ENCODE measurements at regions not wholly inside any gene's neighbourhood (a gene's known extent, or its start where the extent isn't known, plus 50 kb on each side); places are given as distances from the start of the nearest gene placed in this dataset.

DNA sequence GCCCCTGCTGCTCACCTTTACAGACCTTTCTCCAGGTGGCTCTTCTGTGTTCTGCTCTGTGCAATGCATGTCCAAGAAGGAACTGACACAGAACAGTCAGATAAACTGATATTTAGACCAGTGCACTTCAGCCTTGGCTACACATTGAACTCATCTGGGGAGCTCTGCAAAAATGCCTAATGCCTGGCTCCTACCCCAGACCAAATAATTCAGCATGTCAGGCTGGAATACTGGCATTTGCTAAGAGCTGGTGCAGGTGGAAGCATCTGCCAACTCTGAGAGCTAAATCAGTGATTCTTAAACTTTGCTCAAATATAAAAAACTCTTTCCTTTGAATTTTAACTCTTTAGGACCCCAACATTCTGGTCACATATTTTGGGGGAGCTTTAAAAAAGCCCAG, 118.2 kb upstream of the TSC22D1 start:
- intact Hi-C loops (cut with micrococcal nuclease): no loop called here
- Histone ChIP-seq H3K27me3 (ENCODE audit: control insufficient read depth, insufficient read depth, low read length) (no peaks in the 10 kb centered on the region), H3K9me3 (ENCODE audit: control insufficient read depth, insufficient read depth, low read length) (no peaks in the 10 kb centered on the region), H3K4me3 (ENCODE audit: low read length) (no peak overlapping the region), H3K36me3 (ENCODE audit: control insufficient read depth, insufficient read depth, low read length) (no peaks in the 10 kb centered on the region), H3K4me1 (ENCODE audit: control insufficient read depth, insufficient read depth, low read length) (no peaks in the 10 kb centered on the region), H3K27ac (ENCODE audit: low read length) (no peak overlapping the region)
- H3K27ac Mint-ChIP-seq: no peak overlapping the region
- H3K27me3 Mint-ChIP-seq (ENCODE audit: low read depth in 2 of 2): peaks cover 10 to 21% of the 10 kb centered on the region in 2 donors
- no peak overlapping the region for H3K4me3 Mint-ChIP-seq
- no peaks in the 10 kb centered on the region for H3K36me3 Mint-ChIP-seq
- DNase-seq (no peak), ATAC-seq (no peak)
- TF ChIP-seq, protein P1, sequence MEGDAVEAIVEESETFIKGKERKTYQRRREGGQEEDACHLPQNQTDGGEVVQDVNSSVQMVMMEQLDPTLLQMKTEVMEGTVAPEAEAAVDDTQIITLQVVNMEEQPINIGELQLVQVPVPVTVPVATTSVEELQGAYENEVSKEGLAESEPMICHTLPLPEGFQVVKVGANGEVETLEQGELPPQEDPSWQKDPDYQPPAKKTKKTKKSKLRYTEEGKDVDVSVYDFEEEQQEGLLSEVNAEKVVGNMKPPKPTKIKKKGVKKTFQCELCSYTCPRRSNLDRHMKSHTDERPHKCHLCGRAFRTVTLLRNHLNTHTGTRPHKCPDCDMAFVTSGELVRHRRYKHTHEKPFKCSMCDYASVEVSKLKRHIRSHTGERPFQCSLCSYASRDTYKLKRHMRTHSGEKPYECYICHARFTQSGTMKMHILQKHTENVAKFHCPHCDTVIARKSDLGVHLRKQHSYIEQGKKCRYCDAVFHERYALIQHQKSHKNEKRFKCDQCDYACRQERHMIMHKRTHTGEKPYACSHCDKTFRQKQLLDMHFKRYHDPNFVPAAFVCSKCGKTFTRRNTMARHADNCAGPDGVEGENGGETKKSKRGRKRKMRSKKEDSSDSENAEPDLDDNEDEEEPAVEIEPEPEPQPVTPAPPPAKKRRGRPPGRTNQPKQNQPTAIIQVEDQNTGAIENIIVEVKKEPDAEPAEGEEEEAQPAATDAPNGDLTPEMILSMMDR (IDR thresholded peaks at IDR 0.05): no peak
- H3K9me3 Mint-ChIP-seq: no peaks in the 10 kb centered on the region
- no peaks in the 10 kb centered on the region for H3K4me1 Mint-ChIP-seq

DNA sequence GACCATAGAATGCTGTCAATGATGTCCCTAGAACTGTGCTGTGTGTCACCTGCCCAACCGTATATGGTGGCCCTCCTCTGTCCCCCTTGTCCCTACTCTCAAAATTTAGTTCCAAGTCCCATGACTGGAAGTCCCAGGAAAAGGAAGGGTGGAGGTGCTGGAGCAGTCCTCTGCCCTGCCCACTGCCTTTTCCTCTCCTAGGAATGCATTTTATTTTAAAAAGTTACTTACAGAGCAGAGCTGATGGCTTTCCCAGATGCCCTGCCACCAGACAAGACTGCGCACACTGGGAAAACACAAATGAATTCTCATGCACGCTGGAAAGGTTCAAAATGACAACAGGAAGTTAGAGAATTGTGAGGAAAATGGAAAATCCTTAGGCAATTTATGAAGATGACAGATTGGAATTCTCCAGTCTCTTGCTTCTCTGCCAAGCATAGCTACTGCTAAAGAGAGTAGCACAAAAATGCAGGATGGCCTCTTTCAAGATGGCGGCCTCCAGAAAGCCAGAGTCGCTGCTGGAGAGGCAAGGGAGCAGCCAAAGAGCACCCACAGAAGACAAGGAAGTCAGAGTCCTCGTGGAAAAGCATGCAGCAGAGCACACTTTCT, 117.1 kb upstream of the TSC22D1 start:
- no peaks in the 10 kb centered on the region for H3K36me3 Mint-ChIP-seq

DNA sequence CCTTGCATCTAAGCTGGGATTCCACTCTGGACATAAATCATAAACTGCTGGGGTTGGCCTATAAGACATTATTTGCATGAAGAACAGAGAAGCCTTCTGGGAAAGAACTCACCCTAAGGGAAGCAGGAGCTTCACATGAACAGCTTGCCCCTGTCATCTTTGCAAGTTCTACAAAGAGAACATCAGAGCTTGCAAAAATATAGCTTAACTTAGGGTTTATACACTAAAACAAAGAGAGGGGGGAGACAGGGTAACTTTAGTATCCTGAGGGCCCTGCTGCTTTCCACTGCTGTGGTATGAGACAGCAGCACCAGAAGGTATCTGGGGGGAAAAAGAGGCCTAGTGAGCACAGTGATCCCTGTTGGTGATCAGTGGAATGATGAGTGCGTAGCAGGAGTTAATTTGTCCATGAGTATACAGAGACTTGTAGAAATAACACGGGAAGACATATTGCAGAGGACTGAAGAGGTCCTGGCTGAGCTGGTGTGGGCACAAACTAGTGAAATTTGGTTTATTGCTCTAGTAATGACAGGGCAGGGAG, 116.1 kb upstream of the TSC22D1 start:
- Histone ChIP-seq H3K4me1 (ENCODE audit: control insufficient read depth, insufficient read depth, low read length) (no peaks in the 10 kb centered on the region), H3K36me3 (ENCODE audit: control insufficient read depth, insufficient read depth, low read length) (no peaks in the 10 kb centered on the region), H3K9me3 (ENCODE audit: control insufficient read depth, insufficient read depth, low read length) (no peaks in the 10 kb centered on the region), H3K27me3 (ENCODE audit: control insufficient read depth, insufficient read depth, low read length) (no peaks in the 10 kb centered on the region), H3K27ac (ENCODE audit: low read length) (no peak overlapping the region), H3K4me3 (ENCODE audit: low read length) (no peak overlapping the region)
- no peak for DNase-seq
- no peaks in the 10 kb centered on the region for H3K4me1 Mint-ChIP-seq
- peaks cover 15 to 27% of the 10 kb centered on the region in 2 donors for H3K27me3 Mint-ChIP-seq (ENCODE audit: low read depth in 2 of 2)
- TF ChIP-seq, protein P1 (IDR thresholded peaks at IDR 0.05): no peak
- H3K27ac Mint-ChIP-seq: no peak overlapping the region
- no peaks in the 10 kb centered on the region for H3K9me3 Mint-ChIP-seq
- H3K36me3 Mint-ChIP-seq: no peaks in the 10 kb centered on the region
- intact Hi-C loops (cut with micrococcal nuclease): no loop called here
- no peak overlapping the region for H3K4me3 Mint-ChIP-seq
- WGBS (ENCODE audit: insufficient coverage): 92% methylated on average over 2 of the region's 2 CpGs
- no peak for ATAC-seq

More for the DNA sequence above, 117.1 kb upstream of the TSC22D1 start:
- TF ChIP-seq, protein P1 (IDR thresholded peaks at IDR 0.05): no peak
- no peaks in the 10 kb centered on the region for H3K36me3 ChIP-seq (ENCODE audit: control insufficient read depth, insufficient read depth, low read length)
- no peaks in the 10 kb centered on the region for H3K9me3 Mint-ChIP-seq
- no peak overlapping the region for H3K4me3 ChIP-seq (ENCODE audit: low read length)
- H3K27me3 ChIP-seq (ENCODE audit: control insufficient read depth, insufficient read depth, low read length): no peaks in the 10 kb centered on the region
- DNase-seq: no peak
- H3K27me3 Mint-ChIP-seq (ENCODE audit: low read depth in 2 of 2): peaks cover 13 to 27% of the 10 kb centered on the region in 2 donors
- intact Hi-C loops (cut with micrococcal nuclease): no loop called here
- 89% methylated on average over 6 of the region's 6 CpGs for WGBS (ENCODE audit: insufficient coverage)
- H3K4me1 ChIP-seq (ENCODE audit: control insufficient read depth, insufficient read depth, low read length): no peaks in the 10 kb centered on the region
- H3K9me3 ChIP-seq (ENCODE audit: control insufficient read depth, insufficient read depth, low read length): no peaks in the 10 kb centered on the region
- no peak overlapping the region for H3K4me3 Mint-ChIP-seq
- H3K27ac ChIP-seq (ENCODE audit: low read length): no peak overlapping the region
- no peak for ATAC-seq
- no peaks in the 10 kb centered on the region for H3K4me1 Mint-ChIP-seq
- no peak overlapping the region for H3K27ac Mint-ChIP-seq

DNA sequence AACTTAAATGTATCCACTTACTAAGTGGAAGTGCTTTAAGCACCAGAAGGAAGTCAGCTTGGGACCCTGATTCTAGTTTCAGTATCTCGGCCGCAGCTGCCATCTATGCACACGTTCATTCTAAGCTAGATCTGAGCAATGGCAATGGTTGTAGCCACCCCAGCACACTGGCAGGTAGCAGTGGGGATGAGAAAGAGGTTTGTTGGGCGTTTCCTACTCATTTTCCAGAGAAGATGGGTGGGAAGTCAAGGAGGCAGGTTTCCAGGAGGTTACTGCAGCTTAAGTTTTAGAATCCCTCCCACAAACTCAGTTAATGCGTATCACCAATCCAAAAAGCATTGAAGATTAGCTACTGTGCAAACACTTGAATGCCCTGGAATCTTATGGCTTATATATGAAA, 114.2 kb upstream of the TSC22D1 start:
- peaks cover 5 to 8% of the 10 kb centered on the region in 2 donors for H3K9me3 Mint-ChIP-seq
- TF ChIP-seq, protein P1 (IDR thresholded peaks at IDR 0.05): no peak
- H3K4me1 ChIP-seq (ENCODE audit: control insufficient read depth, insufficient read depth, low read length): no peaks in the 10 kb centered on the region
- H3K27ac Mint-ChIP-seq: no peak overlapping the region
- intact Hi-C loops (cut with micrococcal nuclease): no loop called here
- no peaks in the 10 kb centered on the region for H3K36me3 Mint-ChIP-seq
- ATAC-seq: no peak
- H3K9me3 ChIP-seq (ENCODE audit: control insufficient read depth, insufficient read depth, low read length): no peaks in the 10 kb centered on the region
- no peak overlapping the region for H3K27ac ChIP-seq (ENCODE audit: low read length)
- H3K4me3 Mint-ChIP-seq: no peak overlapping the region
- no peaks in the 10 kb centered on the region for H3K36me3 ChIP-seq (ENCODE audit: control insufficient read depth, insufficient read depth, low read length)
- no peak for DNase-seq
- H3K27me3 Mint-ChIP-seq (ENCODE audit: low read depth in 2 of 2): peaks cover 13 to 15% of the 10 kb centered on the region in 2 donors
- 90% methylated on average over 4 of the region's 5 CpGs for WGBS (ENCODE audit: insufficient coverage)
- no peak overlapping the region for H3K4me3 ChIP-seq (ENCODE audit: low read length)
- H3K4me1 Mint-ChIP-seq: peaks cover 9 to 13% of the 10 kb centered on the region in 2 donors
- H3K27me3 ChIP-seq (ENCODE audit: control insufficient read depth, insufficient read depth, low read length): no peaks in the 10 kb centered on the region
